ENCODE measurements at regions not wholly inside any gene's neighbourhood (a gene's known extent, or its start where the extent isn't known, plus 50 kb on each side); places are given as distances from the start of the nearest gene placed in this dataset.
A peak's percentile ranks its signal among the peaks of the same experiment; 100 is the strongest.
"Not testable (repeated sequence)": the region's sequence is repeated elsewhere in the genome, so short reads cannot be mapped to it uniquely, and the experiment has no call there.

DNA sequence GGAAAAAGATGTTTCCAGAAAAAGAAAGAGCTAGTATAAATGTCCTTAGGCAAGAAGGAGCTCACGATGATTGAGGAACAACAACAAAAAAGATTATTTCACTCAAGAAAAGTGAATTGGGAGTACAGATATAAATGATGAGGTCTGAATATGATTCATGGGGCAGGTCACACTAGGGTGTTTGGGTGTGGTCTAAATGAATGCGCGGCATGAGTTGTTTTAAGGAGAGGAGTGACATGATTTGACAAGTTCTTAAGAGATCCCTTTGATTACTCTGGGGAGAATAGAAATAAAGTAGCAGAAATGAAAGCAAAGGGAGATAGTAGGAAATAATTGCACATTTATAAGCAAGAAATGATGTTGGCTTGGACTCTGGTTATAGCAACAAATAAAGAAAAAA, 59.3 kb downstream of the NUTM2D start:
- peak; percentile 79 for DNase-seq (ENCODE audit: low read depth)
- H3K27me3 ChIP-seq (ENCODE audit: control insufficient read depth, insufficient read depth, low read length); H3K36me3 ChIP-seq (ENCODE audit: control insufficient read depth, insufficient read depth, low read length); H3K4me3 ChIP-seq (ENCODE audit: low read depth, low read length); FAIRE-seq: not testable (repeated sequence)

GRCh38 chr10:87422641-87423040, 65.1 kb downstream of the NUTM2D start:
- FAIRE-seq; H3K4me3 ChIP-seq (ENCODE audit: low read depth, low read length); H3K27me3 ChIP-seq (ENCODE audit: control insufficient read depth, insufficient read depth, low read length); H3K36me3 ChIP-seq (ENCODE audit: control insufficient read depth, insufficient read depth, low read length); DNase-seq (ENCODE audit: low read depth): not testable (repeated sequence)

DNA sequence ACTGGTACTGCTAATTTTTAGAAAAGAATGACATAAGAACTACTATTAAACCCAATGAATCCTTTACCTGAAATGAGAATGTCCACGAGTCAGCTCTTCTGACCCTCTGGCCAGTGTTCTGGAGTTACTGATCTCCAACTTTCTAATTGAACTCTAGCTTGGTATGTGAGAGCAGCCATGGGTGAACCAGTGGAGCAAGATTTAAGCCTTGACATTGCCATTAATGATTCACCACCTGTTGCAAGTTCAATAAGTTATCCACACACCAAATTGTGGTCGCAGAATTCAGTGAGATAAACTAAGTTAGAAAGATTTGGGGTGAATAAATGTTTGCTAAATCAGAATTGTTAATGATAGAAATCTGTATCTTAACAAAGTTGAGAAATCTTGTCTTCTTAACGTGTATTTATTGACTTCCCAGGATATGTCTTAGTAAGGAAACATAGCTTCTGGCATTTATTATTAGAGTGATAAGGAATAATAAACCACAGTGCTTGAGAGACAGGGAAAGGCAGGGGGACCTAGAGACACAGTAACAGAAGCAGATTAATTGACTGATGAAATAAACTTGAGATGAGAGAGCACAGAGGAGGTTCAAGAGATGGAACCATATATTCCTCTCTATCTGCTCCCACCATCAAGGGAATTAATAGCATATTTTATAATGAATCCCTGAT, 67.3 kb downstream of the NUTM2D start:
- not testable (repeated sequence) for H3K4me3 ChIP-seq (ENCODE audit: low read depth, low read length); H3K36me3 ChIP-seq (ENCODE audit: control insufficient read depth, insufficient read depth, low read length); DNase-seq (ENCODE audit: low read depth); FAIRE-seq; H3K27me3 ChIP-seq (ENCODE audit: control insufficient read depth, insufficient read depth, low read length)

DNA sequence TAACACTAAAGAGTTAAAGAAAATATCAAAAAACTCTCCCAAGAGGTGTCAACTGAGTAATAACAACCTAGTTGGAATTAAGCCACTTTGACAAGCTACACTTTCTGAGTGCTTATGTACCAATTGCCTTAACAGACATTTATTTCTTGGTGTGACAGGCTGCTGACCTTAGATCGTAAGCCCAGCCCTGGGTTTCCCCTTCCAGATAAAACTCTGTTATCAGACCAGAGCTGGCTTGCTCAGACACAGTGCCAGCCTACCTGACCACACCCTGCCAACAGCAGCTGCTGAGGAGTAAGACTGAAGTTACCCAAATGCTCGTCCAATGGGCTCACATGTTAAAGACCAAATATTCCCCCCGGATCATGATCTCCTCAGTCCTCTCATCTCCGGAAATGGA, 70.9 kb upstream of the MINPP1 start:
- FAIRE-seq; H3K4me3 ChIP-seq (ENCODE audit: low read depth, low read length); H3K27me3 ChIP-seq (ENCODE audit: control insufficient read depth, insufficient read depth, low read length); H3K36me3 ChIP-seq (ENCODE audit: control insufficient read depth, insufficient read depth, low read length); DNase-seq (ENCODE audit: low read depth): not testable (repeated sequence)

GRCh38 chr10:87435295-87435826, 69.3 kb upstream of the MINPP1 start:
- not testable (repeated sequence) for DNase-seq (ENCODE audit: low read depth); FAIRE-seq; H3K4me3 ChIP-seq (ENCODE audit: low read depth, low read length); H3K36me3 ChIP-seq (ENCODE audit: control insufficient read depth, insufficient read depth, low read length); H3K27me3 ChIP-seq (ENCODE audit: control insufficient read depth, insufficient read depth, low read length)

DNA sequence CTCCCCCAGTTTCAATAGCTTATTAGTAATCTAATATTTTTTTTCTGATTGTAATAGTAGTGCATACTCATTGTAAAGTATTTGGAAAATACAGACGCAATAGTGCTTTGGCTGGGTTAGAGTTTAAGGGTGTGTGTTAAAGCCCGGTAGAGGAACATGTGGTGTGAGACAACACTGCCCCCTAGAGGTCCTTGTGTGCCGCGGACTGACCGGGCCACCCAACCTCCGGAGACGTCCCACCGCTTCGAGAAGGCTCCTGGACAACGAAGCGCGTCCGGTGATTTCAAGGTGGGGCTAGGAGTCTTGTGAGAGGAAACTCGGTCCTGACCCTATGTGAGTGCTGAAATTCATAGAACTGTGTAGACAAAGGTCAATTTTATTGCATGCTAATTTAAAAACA, 68.6 kb upstream of the MINPP1 start:
- H3K27me3 ChIP-seq (ENCODE audit: control insufficient read depth, insufficient read depth, low read length); DNase-seq (ENCODE audit: low read depth); FAIRE-seq; H3K4me3 ChIP-seq (ENCODE audit: low read depth, low read length); H3K36me3 ChIP-seq (ENCODE audit: control insufficient read depth, insufficient read depth, low read length): not testable (repeated sequence)

DNA sequence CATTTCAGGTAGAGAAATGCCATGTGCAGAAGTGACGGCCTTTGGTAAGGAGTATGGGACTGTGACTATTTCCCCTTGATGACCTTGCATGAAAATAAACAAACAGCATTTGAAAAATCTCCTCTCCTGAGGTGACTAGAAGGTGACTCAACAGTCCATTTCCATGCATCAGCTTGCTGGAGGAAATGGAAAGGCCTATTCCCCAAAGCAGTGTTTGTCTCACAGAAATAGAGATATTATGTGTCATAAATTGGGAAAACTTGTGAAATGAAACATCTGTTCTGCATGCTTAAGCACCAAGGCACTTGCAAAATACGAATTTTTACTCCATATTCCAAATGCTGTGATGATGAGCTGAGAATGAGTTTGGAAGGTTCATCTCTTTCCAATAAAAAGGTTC, 67.2 kb upstream of the MINPP1 start:
- H3K27me3 ChIP-seq (ENCODE audit: control insufficient read depth, insufficient read depth, low read length); H3K4me3 ChIP-seq (ENCODE audit: low read depth, low read length); FAIRE-seq; H3K36me3 ChIP-seq (ENCODE audit: control insufficient read depth, insufficient read depth, low read length): not testable (repeated sequence)
- peak; percentile 68 for DNase-seq (ENCODE audit: low read depth)

Data from bronchial epithelial cell (primary cell).